ENCODE measurements at regions not wholly inside any gene's neighbourhood (a gene's known extent, or its start where the extent isn't known, plus 50 kb on each side); places are given as distances from the start of the nearest gene placed in this dataset.

DNA sequence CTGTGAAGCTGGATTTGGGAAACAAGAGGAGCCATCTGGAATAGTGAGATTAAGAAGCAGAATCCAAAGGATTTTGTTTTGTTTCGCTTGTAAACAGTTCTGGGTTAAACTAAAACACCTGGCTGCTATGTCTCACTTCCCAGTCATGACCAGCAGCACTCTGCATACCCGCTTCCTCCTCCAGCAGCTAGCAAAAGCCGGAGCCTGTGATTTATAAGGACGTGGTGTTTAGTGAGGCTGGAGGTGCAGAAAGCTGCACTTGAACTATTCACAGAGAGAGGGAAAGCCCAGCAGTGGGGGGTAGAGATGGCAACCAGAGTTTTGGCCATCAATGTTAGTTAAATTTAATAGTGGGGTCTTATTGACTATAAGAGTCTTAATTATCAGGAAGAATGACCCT, 240.2 kb downstream of the AJAP1 start:
- no TSS peak for BruUV-seq (replicated peaks)
- TF ChIP-seq PAX8 (IDR thresholded peaks at IDR 0.05) (no peak), HDAC6 (IDR thresholded peaks at IDR 0.05; ENCODE audit: unreplicated experiment) (no peak), JUNB (IDR thresholded peaks at IDR 0.05) (no peak), KDM1A (IDR thresholded peaks at IDR 0.05; ENCODE audit: borderline replicate concordance) (no peak), ZSCAN29 (IDR thresholded peaks at IDR 0.05) (no peak), KAT2A (conservative IDR thresholded peaks at IDR 0.05; ENCODE audit: control insufficient read depth, low read depth, low read length) (no peak), EGR1 (IDR thresholded peaks at IDR 0.05; ENCODE audit: borderline replicate concordance in 1 of 2, low read depth in 2 of 2, low read length in 2 of 2) (no peak), RBBP5 (conservative IDR thresholded peaks at IDR 0.05) (no peak), TCF12 (IDR thresholded peaks at IDR 0.05; ENCODE audit: low read depth, low read length) (no peak), CHD1 (IDR thresholded peaks at IDR 0.05; ENCODE audit: low read depth, low read length) (no peak)
- TF ChIP-seq, protein P1, sequence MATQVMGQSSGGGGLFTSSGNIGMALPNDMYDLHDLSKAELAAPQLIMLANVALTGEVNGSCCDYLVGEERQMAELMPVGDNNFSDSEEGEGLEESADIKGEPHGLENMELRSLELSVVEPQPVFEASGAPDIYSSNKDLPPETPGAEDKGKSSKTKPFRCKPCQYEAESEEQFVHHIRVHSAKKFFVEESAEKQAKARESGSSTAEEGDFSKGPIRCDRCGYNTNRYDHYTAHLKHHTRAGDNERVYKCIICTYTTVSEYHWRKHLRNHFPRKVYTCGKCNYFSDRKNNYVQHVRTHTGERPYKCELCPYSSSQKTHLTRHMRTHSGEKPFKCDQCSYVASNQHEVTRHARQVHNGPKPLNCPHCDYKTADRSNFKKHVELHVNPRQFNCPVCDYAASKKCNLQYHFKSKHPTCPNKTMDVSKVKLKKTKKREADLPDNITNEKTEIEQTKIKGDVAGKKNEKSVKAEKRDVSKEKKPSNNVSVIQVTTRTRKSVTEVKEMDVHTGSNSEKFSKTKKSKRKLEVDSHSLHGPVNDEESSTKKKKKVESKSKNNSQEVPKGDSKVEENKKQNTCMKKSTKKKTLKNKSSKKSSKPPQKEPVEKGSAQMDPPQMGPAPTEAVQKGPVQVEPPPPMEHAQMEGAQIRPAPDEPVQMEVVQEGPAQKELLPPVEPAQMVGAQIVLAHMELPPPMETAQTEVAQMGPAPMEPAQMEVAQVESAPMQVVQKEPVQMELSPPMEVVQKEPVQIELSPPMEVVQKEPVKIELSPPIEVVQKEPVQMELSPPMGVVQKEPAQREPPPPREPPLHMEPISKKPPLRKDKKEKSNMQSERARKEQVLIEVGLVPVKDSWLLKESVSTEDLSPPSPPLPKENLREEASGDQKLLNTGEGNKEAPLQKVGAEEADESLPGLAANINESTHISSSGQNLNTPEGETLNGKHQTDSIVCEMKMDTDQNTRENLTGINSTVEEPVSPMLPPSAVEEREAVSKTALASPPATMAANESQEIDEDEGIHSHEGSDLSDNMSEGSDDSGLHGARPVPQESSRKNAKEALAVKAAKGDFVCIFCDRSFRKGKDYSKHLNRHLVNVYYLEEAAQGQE (IDR thresholded peaks at IDR 0.05; ENCODE audit: low read depth, low read length): no peak
- TF ChIP-seq, protein P2, sequence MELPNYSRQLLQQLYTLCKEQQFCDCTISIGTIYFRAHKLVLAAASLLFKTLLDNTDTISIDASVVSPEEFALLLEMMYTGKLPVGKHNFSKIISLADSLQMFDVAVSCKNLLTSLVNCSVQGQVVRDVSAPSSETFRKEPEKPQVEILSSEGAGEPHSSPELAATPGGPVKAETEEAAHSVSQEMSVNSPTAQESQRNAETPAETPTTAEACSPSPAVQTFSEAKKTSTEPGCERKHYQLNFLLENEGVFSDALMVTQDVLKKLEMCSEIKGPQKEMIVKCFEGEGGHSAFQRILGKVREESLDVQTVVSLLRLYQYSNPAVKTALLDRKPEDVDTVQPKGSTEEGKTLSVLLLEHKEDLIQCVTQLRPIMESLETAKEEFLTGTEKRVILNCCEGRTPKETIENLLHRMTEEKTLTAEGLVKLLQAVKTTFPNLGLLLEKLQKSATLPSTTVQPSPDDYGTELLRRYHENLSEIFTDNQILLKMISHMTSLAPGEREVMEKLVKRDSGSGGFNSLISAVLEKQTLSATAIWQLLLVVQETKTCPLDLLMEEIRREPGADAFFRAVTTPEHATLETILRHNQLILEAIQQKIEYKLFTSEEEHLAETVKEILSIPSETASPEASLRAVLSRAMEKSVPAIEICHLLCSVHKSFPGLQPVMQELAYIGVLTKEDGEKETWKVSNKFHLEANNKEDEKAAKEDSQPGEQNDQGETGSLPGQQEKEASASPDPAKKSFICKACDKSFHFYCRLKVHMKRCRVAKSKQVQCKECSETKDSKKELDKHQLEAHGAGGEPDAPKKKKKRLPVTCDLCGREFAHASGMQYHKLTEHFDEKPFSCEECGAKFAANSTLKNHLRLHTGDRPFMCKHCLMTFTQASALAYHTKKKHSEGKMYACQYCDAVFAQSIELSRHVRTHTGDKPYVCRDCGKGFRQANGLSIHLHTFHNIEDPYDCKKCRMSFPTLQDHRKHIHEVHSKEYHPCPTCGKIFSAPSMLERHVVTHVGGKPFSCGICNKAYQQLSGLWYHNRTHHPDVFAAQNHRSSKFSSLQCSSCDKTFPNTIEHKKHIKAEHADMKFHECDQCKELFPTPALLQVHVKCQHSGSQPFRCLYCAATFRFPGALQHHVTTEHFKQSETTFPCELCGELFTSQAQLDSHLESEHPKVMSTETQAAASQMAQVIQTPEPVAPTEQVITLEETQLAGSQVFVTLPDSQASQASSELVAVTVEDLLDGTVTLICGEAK (IDR thresholded peaks at IDR 0.05; ENCODE audit: borderline replicate concordance): no peak
- TF ChIP-seq, protein P3, sequence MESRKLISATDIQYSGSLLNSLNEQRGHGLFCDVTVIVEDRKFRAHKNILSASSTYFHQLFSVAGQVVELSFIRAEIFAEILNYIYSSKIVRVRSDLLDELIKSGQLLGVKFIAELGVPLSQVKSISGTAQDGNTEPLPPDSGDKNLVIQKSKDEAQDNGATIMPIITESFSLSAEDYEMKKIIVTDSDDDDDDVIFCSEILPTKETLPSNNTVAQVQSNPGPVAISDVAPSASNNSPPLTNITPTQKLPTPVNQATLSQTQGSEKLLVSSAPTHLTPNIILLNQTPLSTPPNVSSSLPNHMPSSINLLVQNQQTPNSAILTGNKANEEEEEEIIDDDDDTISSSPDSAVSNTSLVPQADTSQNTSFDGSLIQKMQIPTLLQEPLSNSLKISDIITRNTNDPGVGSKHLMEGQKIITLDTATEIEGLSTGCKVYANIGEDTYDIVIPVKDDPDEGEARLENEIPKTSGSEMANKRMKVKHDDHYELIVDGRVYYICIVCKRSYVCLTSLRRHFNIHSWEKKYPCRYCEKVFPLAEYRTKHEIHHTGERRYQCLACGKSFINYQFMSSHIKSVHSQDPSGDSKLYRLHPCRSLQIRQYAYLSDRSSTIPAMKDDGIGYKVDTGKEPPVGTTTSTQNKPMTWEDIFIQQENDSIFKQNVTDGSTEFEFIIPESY (IDR thresholded peaks at IDR 0.05): no peak
- TF ChIP-seq, protein P4, sequence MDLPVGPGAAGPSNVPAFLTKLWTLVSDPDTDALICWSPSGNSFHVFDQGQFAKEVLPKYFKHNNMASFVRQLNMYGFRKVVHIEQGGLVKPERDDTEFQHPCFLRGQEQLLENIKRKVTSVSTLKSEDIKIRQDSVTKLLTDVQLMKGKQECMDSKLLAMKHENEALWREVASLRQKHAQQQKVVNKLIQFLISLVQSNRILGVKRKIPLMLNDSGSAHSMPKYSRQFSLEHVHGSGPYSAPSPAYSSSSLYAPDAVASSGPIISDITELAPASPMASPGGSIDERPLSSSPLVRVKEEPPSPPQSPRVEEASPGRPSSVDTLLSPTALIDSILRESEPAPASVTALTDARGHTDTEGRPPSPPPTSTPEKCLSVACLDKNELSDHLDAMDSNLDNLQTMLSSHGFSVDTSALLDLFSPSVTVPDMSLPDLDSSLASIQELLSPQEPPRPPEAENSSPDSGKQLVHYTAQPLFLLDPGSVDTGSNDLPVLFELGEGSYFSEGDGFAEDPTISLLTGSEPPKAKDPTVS (IDR thresholded peaks at IDR 0.05; ENCODE audit: low read depth, low read length): no peak

More for the DNA sequence above, 240.2 kb downstream of the AJAP1 start:
- Histone ChIP-seq H3K79me2 (ENCODE audit: control insufficient read depth, insufficient read depth, low read length) (no peaks in the 10 kb centered on the region), H3K9me3 (replicated peaks; ENCODE audit: control insufficient read depth, insufficient read depth, low read length) (no peaks in the 10 kb centered on the region), H3K9ac (ENCODE audit: control insufficient read depth, insufficient read depth, low read length) (no peak overlapping the region), H3K4me1 (ENCODE audit: control insufficient read depth, insufficient read depth, low read length) (no peaks in the 10 kb centered on the region), H3K27me3 (replicated peaks in 1 of 2; ENCODE audit: control insufficient read depth in 2 of 2, insufficient read depth in 2 of 2, low read length in 1 of 2) (no peaks in the 10 kb centered on the region), H3K4me3 (no peak overlapping the region), H3K27ac (ENCODE audit: control insufficient read depth, insufficient read depth) (no peak overlapping the region), H2AFZ (ENCODE audit: control insufficient read depth, low read depth, low read length) (no peak overlapping the region), H3K4me2 (ENCODE audit: control insufficient read depth, insufficient read depth) (no peak overlapping the region), H3K36me3 (ENCODE audit: control insufficient read depth in 2 of 2, insufficient read depth in 2 of 2, low read length in 1 of 2) (no peaks in the 10 kb centered on the region), H4K20me1 (ENCODE audit: control insufficient read depth, insufficient read depth) (no peaks in the 10 kb centered on the region)
- ChIA-PET SMC1A (ENCODE audit: uncharacterized antibody, unreplicated experiment) (no interaction called here), POLR2A (no interaction called here), RAD21 (ENCODE audit: unreplicated experiment) (no interaction called here), CTCF (no interaction called here)
- no peak for ATAC-seq
- no peak for FAIRE-seq
- WGBS (ENCODE audit: insufficient coverage, insufficient replicate concordance, low lambda C conversion rate, missing lambda C conversion rate): 4% methylated on average over 4 of the region's 4 CpGs
- in situ Hi-C loops (cut with MboI) (no loop called here), intact Hi-C loops (cut with micrococcal nuclease; ENCODE audit: unreplicated experiment) (no loop called here)
- DNase-seq (ENCODE audit: low read depth, low spot score): no peak
